ENCODE measurements at regions not wholly inside any gene's neighbourhood (a gene's known extent, or its start where the extent isn't known, plus 50 kb on each side); places are given as distances from the start of the nearest gene placed in this dataset.

DNA sequence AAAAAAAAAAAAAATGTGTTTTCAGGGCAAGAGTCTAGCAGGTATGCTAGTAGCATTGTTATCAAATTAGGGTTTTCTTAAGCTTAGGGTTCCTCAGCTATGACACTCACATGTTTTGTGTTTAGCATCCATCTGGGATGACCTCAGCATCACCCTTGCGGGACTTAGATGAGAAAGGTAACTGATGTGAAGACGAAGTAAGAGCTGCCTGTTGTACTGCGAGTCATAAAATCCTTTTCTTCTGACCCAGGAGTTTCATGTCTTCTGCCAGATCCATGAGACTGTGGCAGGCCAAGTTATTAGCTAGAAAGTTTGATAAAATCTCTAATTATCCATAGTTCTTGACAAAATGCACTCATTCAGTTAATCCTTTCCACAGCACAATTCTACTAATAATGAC, 1251.1 kb downstream of the AMY1C start (continued):
- no peak for TF ChIP-seq ZNF740 (CRISPR knock-in tag; IDR thresholded peaks at IDR 0.05)
- no peak for TF ChIP-seq RAD21 (CRISPR knock-in tag; IDR thresholded peaks at IDR 0.05)
- TF ChIP-seq CENPT (CRISPR knock-in tag; IDR thresholded peaks at IDR 0.05; ENCODE audit: low read depth), result no peak
- TF ChIP-seq STAT5B (CRISPR knock-in tag; IDR thresholded peaks at IDR 0.05), result no peak
- no peak for TF ChIP-seq MAX (IDR thresholded peaks at IDR 0.05)
- TF ChIP-seq CREM (IDR thresholded peaks at IDR 0.05), result no peak
- TF ChIP-seq CREM (CRISPR knock-in tag; IDR thresholded peaks at IDR 0.05), result no peak
- no peak for TF ChIP-seq ZNF547 (CRISPR knock-in tag; IDR thresholded peaks at IDR 0.05)

DNA sequence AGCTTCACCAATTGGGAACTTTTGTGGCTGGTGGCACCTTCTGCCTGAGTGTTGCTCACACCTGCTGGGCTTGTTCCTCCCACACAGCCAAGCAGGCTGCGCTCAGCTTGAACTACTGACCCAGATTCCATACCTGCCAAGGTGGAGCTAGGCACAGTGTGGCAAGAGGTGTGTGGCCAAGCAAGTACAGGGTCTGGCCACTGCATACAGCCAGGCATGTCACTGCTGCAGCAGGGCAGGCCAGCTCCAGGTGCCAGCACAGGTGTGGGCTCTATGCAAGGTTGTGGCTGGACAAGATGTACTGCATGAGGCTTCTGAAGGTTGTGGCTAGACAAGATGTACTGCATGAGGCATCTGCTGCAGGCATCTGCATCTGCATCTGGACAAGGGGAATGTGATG, 1254.8 kb downstream of the AMY1C start:
- in situ Hi-C loops (cut with HindIII; ENCODE audit: extremely low pct_ligation_motif_present, low pct_unique_long_range_greater_than_20kb), result no loop called here
- no peak overlapping the region for H3K4me3 ChIP-seq (replicated peaks in 1 of 3; ENCODE audit: insufficient read depth in 1 of 3, low read depth in 2 of 3, low read length in 3 of 3)
- no peak for ATAC-seq
- intact Hi-C loops (cut with micrococcal nuclease; ENCODE audit: unreplicated experiment), result no loop called here
- no peak for FAIRE-seq
- no peak overlapping the region for H3K9ac ChIP-seq (ENCODE audit: insufficient read depth, low read depth, low read length)
- no peak for DNase-seq (ENCODE audit: low spot score)
- no peak overlapping the region for H3K27ac ChIP-seq (ENCODE audit: extremely low read length, insufficient read depth, low read length)
- no CpG with 5 or more reads among the region's 1 CpG for WGBS (ENCODE audit: low lambda C conversion rate)
- no peaks in the 10 kb centered on the region for H3K4me1 ChIP-seq (ENCODE audit: insufficient read depth, low read length)
- H3K9me3 ChIP-seq (ENCODE audit: low read length), result no peaks in the 10 kb centered on the region
- H3K27me3 ChIP-seq (ENCODE audit: control insufficient read depth in 1 of 2, insufficient read depth in 2 of 2, low read length in 2 of 2), result no peaks in the 10 kb centered on the region
- TF ChIP-seq GPN1 (CRISPR knock-in tag; IDR thresholded peaks at IDR 0.05; ENCODE audit: borderline replicate concordance) (no peak), NR1H2 (CRISPR knock-in tag; IDR thresholded peaks at IDR 0.05; ENCODE audit: borderline replicate concordance, low read depth) (no peak)
- TF ChIP-seq, protein P1, sequence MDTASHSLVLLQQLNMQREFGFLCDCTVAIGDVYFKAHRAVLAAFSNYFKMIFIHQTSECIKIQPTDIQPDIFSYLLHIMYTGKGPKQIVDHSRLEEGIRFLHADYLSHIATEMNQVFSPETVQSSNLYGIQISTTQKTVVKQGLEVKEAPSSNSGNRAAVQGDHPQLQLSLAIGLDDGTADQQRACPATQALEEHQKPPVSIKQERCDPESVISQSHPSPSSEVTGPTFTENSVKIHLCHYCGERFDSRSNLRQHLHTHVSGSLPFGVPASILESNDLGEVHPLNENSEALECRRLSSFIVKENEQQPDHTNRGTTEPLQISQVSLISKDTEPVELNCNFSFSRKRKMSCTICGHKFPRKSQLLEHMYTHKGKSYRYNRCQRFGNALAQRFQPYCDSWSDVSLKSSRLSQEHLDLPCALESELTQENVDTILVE (CRISPR knock-in tag; IDR thresholded peaks at IDR 0.05), result no peak
- BruUV-seq (replicated peaks), result no TSS peak
- no peak overlapping the region for H3K4me2 ChIP-seq (ENCODE audit: low read depth, low read length)
- H3K36me3 ChIP-seq (replicated peaks in 1 of 2; ENCODE audit: control insufficient read depth in 1 of 2, insufficient read depth in 2 of 2, low read length in 2 of 2), result no peaks in the 10 kb centered on the region
- no peaks in the 10 kb centered on the region for H4K20me1 ChIP-seq (ENCODE audit: insufficient read depth, low read length)
- POLR2A ChIA-PET, result no interaction called here
- CTCF ChIA-PET (ENCODE audit: low intra/inter-chr PET ratio, low total read pairs), result no interaction called here
- no peaks in the 10 kb centered on the region for H3K79me2 ChIP-seq (ENCODE audit: insufficient read depth, low read length)
- H2AFZ ChIP-seq (ENCODE audit: low read length), result no peak overlapping the region
